ENCODE measurements at regions not wholly inside any gene's neighbourhood (a gene's known extent, or its start where the extent isn't known, plus 50 kb on each side); places are given as distances from the start of the nearest gene placed in this dataset.

DNA sequence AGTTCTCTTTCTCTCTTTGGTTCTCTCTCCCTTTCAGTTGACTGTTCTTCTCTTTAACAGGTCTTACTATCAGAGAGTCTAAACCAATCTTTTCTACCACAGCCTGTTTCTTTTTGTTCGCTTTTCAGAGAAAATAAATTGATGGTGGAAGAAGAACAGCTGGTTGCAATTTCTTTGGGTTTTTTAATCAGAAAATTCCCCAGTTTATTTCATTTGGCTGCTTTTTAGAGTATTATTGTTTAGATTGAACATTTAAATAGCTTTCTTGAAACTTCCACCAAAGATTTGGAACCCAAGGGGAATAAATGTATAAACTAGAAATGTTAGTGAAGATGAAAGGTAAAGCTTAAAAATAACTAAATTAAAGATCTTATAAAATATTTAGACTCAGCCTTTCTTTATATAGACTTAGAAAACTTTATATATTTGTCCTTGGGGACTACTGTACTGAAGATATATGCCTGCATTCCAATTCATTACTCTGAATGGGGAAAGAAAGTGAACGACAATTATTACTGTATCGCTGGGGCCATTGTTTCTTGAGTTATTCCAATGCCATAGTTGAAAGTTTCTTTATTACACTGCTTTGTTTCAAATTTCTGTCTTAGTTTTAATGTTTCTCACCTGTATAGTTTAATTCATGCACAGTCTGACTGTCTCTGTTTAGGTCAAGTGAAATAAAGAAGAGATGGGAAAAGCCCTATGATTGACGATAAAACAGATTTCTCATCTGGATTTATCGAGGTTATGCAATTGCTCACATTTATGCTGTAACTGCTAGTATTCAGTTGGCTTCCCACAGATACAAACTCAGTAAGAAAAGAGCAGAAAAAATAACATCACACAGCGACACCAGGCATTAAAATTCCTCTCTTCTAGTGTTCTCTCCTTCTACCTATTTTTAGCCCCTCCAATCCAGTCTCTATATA lies 169.4 kb upstream of the CSNK1A1L start:
- H3K27ac Mint-ChIP-seq (ENCODE audit: unreplicated experiment): no peak overlapping the region
- DNase-seq (ENCODE audit: low spot score): no peak
- no peaks in the 10 kb centered on the region for H3K36me3 Mint-ChIP-seq (ENCODE audit: low read depth, unreplicated experiment)
- H3K4me1 Mint-ChIP-seq (ENCODE audit: unreplicated experiment): no peaks in the 10 kb centered on the region
- peaks cover 5% of the 10 kb centered on the region for H3K9me3 Mint-ChIP-seq (ENCODE audit: unreplicated experiment)
- H3K4me3 Mint-ChIP-seq (ENCODE audit: unreplicated experiment): no peak overlapping the region
- TF ChIP-seq, protein P1, sequence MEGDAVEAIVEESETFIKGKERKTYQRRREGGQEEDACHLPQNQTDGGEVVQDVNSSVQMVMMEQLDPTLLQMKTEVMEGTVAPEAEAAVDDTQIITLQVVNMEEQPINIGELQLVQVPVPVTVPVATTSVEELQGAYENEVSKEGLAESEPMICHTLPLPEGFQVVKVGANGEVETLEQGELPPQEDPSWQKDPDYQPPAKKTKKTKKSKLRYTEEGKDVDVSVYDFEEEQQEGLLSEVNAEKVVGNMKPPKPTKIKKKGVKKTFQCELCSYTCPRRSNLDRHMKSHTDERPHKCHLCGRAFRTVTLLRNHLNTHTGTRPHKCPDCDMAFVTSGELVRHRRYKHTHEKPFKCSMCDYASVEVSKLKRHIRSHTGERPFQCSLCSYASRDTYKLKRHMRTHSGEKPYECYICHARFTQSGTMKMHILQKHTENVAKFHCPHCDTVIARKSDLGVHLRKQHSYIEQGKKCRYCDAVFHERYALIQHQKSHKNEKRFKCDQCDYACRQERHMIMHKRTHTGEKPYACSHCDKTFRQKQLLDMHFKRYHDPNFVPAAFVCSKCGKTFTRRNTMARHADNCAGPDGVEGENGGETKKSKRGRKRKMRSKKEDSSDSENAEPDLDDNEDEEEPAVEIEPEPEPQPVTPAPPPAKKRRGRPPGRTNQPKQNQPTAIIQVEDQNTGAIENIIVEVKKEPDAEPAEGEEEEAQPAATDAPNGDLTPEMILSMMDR (IDR thresholded peaks at IDR 0.05; ENCODE audit: unreplicated experiment): no peak
- H3K27me3 Mint-ChIP-seq (ENCODE audit: unreplicated experiment): peaks cover 3% of the 10 kb centered on the region

DNA sequence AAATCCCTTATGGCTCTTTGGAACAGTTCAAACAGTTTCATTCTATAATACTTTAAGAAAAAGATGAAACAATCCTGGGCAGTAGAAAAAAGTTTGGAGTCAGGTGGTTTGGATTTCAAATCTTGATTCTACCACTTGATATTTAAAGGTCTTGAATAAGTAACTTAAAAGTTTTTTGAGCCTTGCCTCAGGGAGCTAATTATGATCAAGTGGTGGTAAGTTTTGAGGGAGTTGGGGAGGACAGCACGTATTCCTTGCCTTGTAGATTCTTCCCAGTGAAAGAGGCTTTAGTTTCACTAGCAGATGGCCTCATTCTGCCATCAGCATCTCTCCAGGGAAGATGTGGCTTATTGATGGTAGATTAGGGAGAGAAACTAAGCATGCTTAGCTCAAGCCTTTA lies 168.4 kb upstream of the CSNK1A1L start:
- H3K27me3 Mint-ChIP-seq (ENCODE audit: unreplicated experiment): peaks cover 1% of the 10 kb centered on the region
- H3K27ac Mint-ChIP-seq (ENCODE audit: unreplicated experiment): no peak overlapping the region
- no peaks in the 10 kb centered on the region for H3K36me3 Mint-ChIP-seq (ENCODE audit: low read depth, unreplicated experiment)
- no peak for DNase-seq (ENCODE audit: low spot score)
- TF ChIP-seq, protein P1 (IDR thresholded peaks at IDR 0.05; ENCODE audit: unreplicated experiment): no peak
- peaks cover under 1% of the 10 kb centered on the region for H3K9me3 Mint-ChIP-seq (ENCODE audit: unreplicated experiment)
- H3K4me3 Mint-ChIP-seq (ENCODE audit: unreplicated experiment): no peak overlapping the region
- H3K4me1 Mint-ChIP-seq (ENCODE audit: unreplicated experiment): no peaks in the 10 kb centered on the region

DNA sequence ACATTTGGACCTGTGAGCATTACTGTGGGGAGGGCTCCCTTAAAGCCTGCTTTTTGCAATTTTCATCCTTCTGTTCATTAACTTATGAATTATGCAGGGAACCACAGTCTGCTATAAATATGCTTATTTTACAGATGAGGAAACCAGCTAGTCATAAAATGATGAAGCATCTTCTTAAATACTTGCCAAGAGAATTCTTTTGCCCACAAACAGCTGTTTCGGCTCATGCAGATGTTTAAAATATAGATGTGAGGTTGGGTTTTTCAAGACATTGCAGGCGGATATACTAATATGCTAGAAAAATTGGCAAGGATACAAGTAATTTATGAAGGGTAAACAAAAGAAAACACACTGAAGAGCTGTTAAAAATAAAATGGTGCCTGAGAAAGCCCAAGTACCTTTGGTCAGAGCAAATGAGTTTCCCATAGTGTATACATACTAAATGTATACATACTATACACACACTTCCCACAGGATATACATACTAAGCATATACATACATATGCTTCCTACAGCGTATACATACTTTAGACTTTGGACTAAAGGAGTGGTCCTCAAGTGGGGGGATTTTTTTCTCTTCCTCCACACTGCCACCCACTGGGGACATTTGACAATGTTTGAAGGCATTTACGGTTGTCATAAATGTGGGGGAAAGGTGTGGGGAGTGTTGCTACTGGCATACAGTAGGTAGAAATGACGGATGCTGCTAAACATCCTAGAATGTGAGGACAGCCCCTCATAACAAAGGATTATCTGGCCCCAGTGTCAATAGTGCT lies 164.9 kb upstream of the CSNK1A1L start:
- H3K27me3 Mint-ChIP-seq (ENCODE audit: unreplicated experiment): no peaks in the 10 kb centered on the region
- DNase-seq (ENCODE audit: low spot score): no peak
- H3K4me3 Mint-ChIP-seq (ENCODE audit: unreplicated experiment): no peak overlapping the region
- TF ChIP-seq, protein P1 (IDR thresholded peaks at IDR 0.05; ENCODE audit: unreplicated experiment): no peak
- no peaks in the 10 kb centered on the region for H3K36me3 Mint-ChIP-seq (ENCODE audit: low read depth, unreplicated experiment)
- no peaks in the 10 kb centered on the region for H3K4me1 Mint-ChIP-seq (ENCODE audit: unreplicated experiment)
- H3K27ac Mint-ChIP-seq (ENCODE audit: unreplicated experiment): no peak overlapping the region
- H3K9me3 Mint-ChIP-seq (ENCODE audit: unreplicated experiment): no peaks in the 10 kb centered on the region

DNA sequence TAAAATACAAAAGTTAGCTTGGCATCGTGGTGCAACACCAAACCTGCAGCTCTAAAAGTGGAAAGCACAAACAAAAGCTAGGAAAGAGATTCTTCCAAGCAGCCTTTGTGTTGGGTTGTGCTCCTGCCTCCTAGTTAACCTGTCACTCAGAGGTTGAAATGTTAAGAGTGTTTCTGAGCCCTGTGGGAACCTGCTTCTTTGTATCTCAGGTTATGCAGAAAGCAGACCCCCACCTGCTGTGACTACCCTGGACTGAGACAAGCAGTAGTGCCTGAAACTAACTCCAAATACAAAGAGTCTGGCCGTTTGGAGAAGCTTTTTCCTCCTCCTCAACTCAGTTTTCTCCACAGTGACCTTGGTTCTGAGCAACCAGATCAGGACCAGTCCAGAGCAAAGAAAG lies 158.4 kb upstream of the CSNK1A1L start:
- Mint-ChIP-seq H3K27ac (ENCODE audit: unreplicated experiment) (no peak overlapping the region), H3K27me3 (ENCODE audit: unreplicated experiment) (peaks cover 4% of the 10 kb centered on the region), H3K36me3 (ENCODE audit: low read depth, unreplicated experiment) (no peaks in the 10 kb centered on the region), H3K9me3 (ENCODE audit: unreplicated experiment) (no peaks in the 10 kb centered on the region), H3K4me1 (ENCODE audit: unreplicated experiment) (no peaks in the 10 kb centered on the region), H3K4me3 (ENCODE audit: unreplicated experiment) (no peak overlapping the region)
- DNase-seq (ENCODE audit: low spot score): no peak
- TF ChIP-seq, protein P1 (IDR thresholded peaks at IDR 0.05; ENCODE audit: unreplicated experiment): no peak

All from endothelial cell (in vitro differentiated cells).